Breast epithelium (tissue), 4 donors: ENCODE measurements at regions not wholly inside any gene's neighbourhood (a gene's known extent, or its start where the extent isn't known, plus 50 kb on each side); places are given as distances from the start of the nearest gene placed in this dataset.

Experiments used
- DNase-seq, 2 donors: peaks; one replicate each; pipeline ENCODE4 v3.0.0-alpha.2; 2019; ENCODE audit warnings: low spot score in 2 of 2
- H3K27ac ChIP-seq, 2 donors: fragments of 200-600 bp; sonication (generic) in 1 of 2; one replicate each; pipeline ENCODE4 v1.5.1; 2016 to 2019; ENCODE audit warnings: mild to moderate bottlenecking in 1 of 2
- H3K27me3 ChIP-seq, 2 donors: fragments of 200-600 bp; sonication (generic) in 1 of 2; one replicate each; pipeline versions ENCODE4 v1.5.1 to v1.6.0; 2017 to 2019; ENCODE audit warnings: control low read depth in 1 of 2, mild to moderate bottlenecking in 1 of 2
- H3K36me3 ChIP-seq: fragments of 200-600 bp; one replicate; pipeline ENCODE4 v1.5.1; 2019
- H3K4me1 ChIP-seq, 2 donors: fragments of 200-600 bp; sonication (generic); one replicate each; pipeline ENCODE4 v1.5.1; 2016 to 2019; ENCODE audit warnings: control low read depth in 1 of 2
- H3K4me3 ChIP-seq, 3 donors: fragments of 200-600 bp; sonication (generic); 1 replicate in 2 of 3; 2 replicates in 1 of 3; pipeline ENCODE4 v1.5.1; 2016 to 2019; ENCODE audit warnings: mild to moderate bottlenecking in 3 of 3, moderate library complexity in 2 of 3
- H3K9me3 ChIP-seq, 2 donors: fragments of 200-600 bp; sonication (generic) in 1 of 2; one replicate each; pipeline ENCODE4 v1.5.1; 2016 to 2019; ENCODE audit warnings: control low read depth in 1 of 2
- POLR2A ChIP-seq: fragments of 450-650 bp; IDR thresholded peaks from one replicate; pipeline ENCODE4 v1.6.1; 2016; ENCODE audit warnings: antibody characterized with exemption, mild to moderate bottlenecking, moderate library complexity
- POLR2AphosphoS5 ChIP-seq, 3 donors: sonication (generic); formaldehyde crosslinking; IDR thresholded peaks; one replicate each; pipeline ENCODE4 v1.6.1; 2017; ENCODE audit warnings: antibody characterized with exemption in 3 of 3
- intact Hi-C: fragments of 100-400 bp; cut with DNase I; formaldehyde crosslinking; loops from one replicate; pipeline ENCODE4 v1.15.1; 2023; ENCODE audit warnings: low total_unique reads
- TF ChIP-seq, protein P1 (sequence below), 3 donors: fragments of 450-650 bp; IDR thresholded peaks; one replicate each; pipeline ENCODE4 v1.5.1; 2016 to 2017; ENCODE audit warnings: antibody characterized with exemption in 3 of 3, mild to moderate bottlenecking in 3 of 3, moderate library complexity in 3 of 3

DNA sequence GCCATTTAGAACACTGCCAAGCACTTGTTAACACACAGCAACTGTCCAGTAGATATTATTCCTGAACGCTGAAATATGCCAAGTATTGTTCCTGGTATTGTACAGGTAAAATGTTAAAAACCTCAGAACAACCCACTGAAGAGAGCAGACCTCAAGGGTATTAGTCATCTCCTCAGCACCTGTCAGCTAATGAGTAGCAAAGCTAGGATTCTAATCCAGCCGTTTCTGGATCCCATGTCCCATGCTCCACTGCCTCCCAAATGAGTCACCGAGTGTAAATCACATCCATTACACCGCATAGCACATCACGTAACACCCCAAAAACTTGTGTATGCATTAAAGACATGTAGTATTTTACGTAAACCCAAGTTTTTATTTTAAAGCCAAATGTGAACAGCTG is 705.4 kb upstream of the TENM4 start:
- no peak overlapping the region for H3K4me3 ChIP-seq
- no peaks in the 10 kb centered on the region for H3K27me3 ChIP-seq
- H3K36me3 ChIP-seq, result no peaks in the 10 kb centered on the region
- no peak overlapping the region for H3K27ac ChIP-seq
- TF ChIP-seq, protein P1, sequence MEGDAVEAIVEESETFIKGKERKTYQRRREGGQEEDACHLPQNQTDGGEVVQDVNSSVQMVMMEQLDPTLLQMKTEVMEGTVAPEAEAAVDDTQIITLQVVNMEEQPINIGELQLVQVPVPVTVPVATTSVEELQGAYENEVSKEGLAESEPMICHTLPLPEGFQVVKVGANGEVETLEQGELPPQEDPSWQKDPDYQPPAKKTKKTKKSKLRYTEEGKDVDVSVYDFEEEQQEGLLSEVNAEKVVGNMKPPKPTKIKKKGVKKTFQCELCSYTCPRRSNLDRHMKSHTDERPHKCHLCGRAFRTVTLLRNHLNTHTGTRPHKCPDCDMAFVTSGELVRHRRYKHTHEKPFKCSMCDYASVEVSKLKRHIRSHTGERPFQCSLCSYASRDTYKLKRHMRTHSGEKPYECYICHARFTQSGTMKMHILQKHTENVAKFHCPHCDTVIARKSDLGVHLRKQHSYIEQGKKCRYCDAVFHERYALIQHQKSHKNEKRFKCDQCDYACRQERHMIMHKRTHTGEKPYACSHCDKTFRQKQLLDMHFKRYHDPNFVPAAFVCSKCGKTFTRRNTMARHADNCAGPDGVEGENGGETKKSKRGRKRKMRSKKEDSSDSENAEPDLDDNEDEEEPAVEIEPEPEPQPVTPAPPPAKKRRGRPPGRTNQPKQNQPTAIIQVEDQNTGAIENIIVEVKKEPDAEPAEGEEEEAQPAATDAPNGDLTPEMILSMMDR (IDR thresholded peaks at IDR 0.05), result no peak
- TF ChIP-seq POLR2AphosphoS5 (IDR thresholded peaks at IDR 0.05) (no peak), POLR2A (no peak)
- intact Hi-C loops, result no loop called here
- DNase-seq, result no peak
- H3K9me3 ChIP-seq, result no peaks in the 10 kb centered on the region
- H3K4me1 ChIP-seq, result no peaks in the 10 kb centered on the region

DNA sequence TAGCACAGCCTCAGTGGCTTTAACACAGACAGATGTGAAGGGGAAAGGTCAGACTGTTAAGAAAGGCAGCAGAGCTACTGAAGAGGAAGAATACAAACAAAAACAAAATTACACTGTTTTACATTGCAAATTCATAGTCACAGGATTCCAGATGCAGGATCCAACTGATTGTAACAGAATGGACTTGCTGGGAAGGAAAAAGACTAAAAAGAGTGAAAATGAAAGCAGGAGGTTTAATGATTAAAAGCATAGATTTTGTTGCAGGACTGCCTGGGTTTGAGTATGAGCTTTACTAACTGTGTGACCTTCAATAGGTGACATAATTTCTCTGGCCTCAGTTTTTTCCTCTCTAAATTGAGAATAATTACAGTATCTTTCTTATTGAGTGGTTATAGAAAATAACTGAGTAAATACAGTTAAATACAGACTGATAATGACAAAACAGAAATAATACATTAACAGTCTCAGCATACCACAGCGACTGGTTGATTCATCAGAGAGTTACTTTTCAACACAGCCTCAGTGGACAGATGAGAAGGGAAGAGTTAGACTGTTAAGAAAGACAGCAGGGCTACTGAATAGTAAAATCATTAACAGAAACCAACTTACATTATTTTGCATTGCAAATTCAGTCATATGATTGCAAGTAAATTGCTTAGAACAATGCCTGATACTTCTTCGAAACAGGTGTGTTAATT is 704.2 kb upstream of the TENM4 start:
- no peak for TF ChIP-seq POLR2AphosphoS5 (IDR thresholded peaks at IDR 0.05)
- no peak for TF ChIP-seq POLR2A
- TF ChIP-seq, protein P1 (IDR thresholded peaks at IDR 0.05), result no peak
- DNase-seq, result no peak
- intact Hi-C loops, result no loop called here

DNA sequence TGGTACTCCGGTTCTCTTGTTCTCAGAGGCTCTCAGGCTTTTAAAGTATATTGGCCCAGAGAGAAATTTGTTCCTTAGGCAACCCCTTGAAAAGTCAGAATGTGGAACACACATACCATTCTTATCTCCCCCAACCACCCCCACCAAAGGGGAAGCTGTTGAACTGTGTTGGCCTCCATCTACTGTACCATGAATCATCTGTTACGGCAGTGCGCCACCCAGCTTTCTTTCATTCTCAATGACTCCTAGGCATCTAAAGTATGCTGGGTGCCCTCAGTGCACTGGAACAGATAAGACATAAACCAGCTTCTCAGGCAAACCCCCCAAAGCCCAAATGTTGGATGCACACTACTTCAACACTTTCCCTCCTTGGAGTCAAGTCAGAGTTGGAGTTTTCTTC is 696.2 kb upstream of the TENM4 start:
- Histone ChIP-seq H3K4me3 (no peak overlapping the region), H3K4me1 (no peaks in the 10 kb centered on the region), H3K9me3 (no peaks in the 10 kb centered on the region), H3K36me3 (no peaks in the 10 kb centered on the region), H3K27ac (no peak overlapping the region), H3K27me3 (no peaks in the 10 kb centered on the region)
- no peak for DNase-seq
- TF ChIP-seq POLR2AphosphoS5 (IDR thresholded peaks at IDR 0.05) (no peak), POLR2A (no peak)
- TF ChIP-seq, protein P1 (IDR thresholded peaks at IDR 0.05), result no peak
- intact Hi-C loops, result no loop called here

More for the DNA sequence above, 704.2 kb upstream of the TENM4 start:
- Histone ChIP-seq H3K36me3 (no peaks in the 10 kb centered on the region), H3K4me3 (no peak overlapping the region), H3K4me1 (no peaks in the 10 kb centered on the region), H3K9me3 (no peaks in the 10 kb centered on the region), H3K27ac (no peak overlapping the region), H3K27me3 (no peaks in the 10 kb centered on the region)

DNA sequence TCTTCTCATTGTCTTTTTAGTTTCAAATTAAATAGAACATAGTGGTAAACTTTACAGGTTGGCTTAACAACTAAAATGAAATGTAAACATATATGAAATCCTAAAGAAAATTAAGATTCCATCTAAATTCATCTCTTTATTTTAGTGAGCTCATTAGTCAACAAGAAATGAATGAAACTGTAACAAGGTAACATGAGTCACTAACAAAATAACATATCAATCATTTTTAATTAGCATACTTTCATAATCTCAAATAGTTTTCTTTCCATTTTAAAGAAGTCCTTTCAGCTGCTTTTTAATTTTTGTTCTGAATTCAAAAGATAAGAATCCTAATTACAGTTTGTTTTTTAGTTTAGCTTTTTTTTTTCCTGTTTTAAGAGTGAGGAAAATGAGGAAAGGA is 688.6 kb upstream of the TENM4 start:
- no peak for DNase-seq
- H3K4me3 ChIP-seq, result no peak overlapping the region
- H3K36me3 ChIP-seq, result no peaks in the 10 kb centered on the region
- H3K27ac ChIP-seq, result no peak overlapping the region
- no peaks in the 10 kb centered on the region for H3K4me1 ChIP-seq
- no peaks in the 10 kb centered on the region for H3K9me3 ChIP-seq
- no peak for TF ChIP-seq POLR2A
- TF ChIP-seq, protein P1 (IDR thresholded peaks at IDR 0.05), result no peak
- TF ChIP-seq POLR2AphosphoS5 (IDR thresholded peaks at IDR 0.05), result no peak
- no peaks in the 10 kb centered on the region for H3K27me3 ChIP-seq
- intact Hi-C loops, result loop anchor here (5.0 kb wide), 1 partner anchor 742 kb away; no protein-coding TSS in a partner anchor

DNA sequence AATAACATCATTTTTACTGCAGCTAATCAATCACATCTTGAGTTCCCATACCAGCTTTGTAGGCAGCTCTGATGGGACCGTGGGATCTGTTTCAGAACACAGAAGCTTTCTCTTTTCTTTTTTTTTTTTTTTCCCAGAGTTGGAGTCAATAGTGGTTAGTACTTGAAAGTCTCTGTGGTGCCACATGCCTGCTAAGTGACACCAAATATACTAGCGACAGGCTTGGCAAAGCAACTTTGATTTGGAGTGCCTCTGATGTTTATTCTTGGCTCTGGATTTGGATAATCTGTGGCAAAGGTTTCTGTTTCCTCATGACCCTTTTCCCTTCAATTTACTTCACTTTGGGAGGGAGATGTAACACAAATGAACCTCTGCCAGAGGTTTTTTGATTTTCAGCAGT is 681.4 kb upstream of the TENM4 start:
- Histone ChIP-seq H3K4me3 (no peak overlapping the region), H3K9me3 (no peaks in the 10 kb centered on the region), H3K36me3 (no peaks in the 10 kb centered on the region), H3K4me1 (no peaks in the 10 kb centered on the region), H3K27me3 (no peaks in the 10 kb centered on the region), H3K27ac (no peak overlapping the region)
- intact Hi-C loops, result no loop called here
- TF ChIP-seq POLR2A, result no peak
- TF ChIP-seq, protein P1 (IDR thresholded peaks at IDR 0.05), result no peak
- no peak for TF ChIP-seq POLR2AphosphoS5 (IDR thresholded peaks at IDR 0.05)
- DNase-seq, result no peak
